Stomach (tissue), 4 donors: ENCODE measurements at regions not wholly inside any gene's neighbourhood (a gene's known extent, or its start where the extent isn't known, plus 50 kb on each side); places are given as distances from the start of the nearest gene placed in this dataset.

ENCODE experiments used
- POLR2A ChIP-seq, 4 donors: fragments of 450-650 bp; IDR thresholded peaks; one replicate each; pipeline ENCODE4 v1.6.1; 2016; ENCODE audit warnings: antibody characterized with exemption in 4 of 4, control low read depth in 2 of 4, mild to moderate bottlenecking in 1 of 4, moderate library complexity in 1 of 4
- TF ChIP-seq, protein P1 (sequence below), 7 experiments: fragments of 450-650 bp in 4 of 7; fragments of 200-600 bp in 3 of 7; sonication (generic) in 3 of 7; IDR thresholded peaks; one replicate each; pipeline ENCODE4 v1.5.1; 2016 to 2019; ENCODE audit warnings: antibody characterized with exemption in 7 of 7, control low read depth in 2 of 7, mild to moderate bottlenecking in 1 of 7

DNA sequence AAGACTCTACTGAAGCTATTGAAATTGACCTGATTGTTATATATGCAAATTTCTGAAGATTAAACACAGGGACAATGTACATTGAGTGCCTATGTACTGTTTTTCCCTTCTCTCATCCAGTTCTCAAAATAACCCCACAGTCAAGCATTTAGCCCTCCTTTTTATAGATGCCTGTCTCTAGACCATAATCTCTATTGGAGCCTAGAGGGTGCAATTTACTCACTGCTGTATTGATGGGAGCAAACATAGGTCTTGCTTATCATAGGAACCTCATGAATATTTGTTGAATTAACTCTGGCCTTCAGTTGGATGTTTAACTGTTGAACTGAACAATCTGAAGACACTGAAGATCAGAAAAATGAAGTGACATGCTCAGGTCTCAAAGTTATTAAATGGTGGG is 183.0 kb downstream of the RFC3 start:
- TF ChIP-seq POLR2A (IDR thresholded peaks at IDR 0.05), result no peak
- TF ChIP-seq, protein P1, sequence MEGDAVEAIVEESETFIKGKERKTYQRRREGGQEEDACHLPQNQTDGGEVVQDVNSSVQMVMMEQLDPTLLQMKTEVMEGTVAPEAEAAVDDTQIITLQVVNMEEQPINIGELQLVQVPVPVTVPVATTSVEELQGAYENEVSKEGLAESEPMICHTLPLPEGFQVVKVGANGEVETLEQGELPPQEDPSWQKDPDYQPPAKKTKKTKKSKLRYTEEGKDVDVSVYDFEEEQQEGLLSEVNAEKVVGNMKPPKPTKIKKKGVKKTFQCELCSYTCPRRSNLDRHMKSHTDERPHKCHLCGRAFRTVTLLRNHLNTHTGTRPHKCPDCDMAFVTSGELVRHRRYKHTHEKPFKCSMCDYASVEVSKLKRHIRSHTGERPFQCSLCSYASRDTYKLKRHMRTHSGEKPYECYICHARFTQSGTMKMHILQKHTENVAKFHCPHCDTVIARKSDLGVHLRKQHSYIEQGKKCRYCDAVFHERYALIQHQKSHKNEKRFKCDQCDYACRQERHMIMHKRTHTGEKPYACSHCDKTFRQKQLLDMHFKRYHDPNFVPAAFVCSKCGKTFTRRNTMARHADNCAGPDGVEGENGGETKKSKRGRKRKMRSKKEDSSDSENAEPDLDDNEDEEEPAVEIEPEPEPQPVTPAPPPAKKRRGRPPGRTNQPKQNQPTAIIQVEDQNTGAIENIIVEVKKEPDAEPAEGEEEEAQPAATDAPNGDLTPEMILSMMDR (IDR thresholded peaks at IDR 0.05), result no peak
